ENCODE measurements at regions not wholly inside any gene's neighbourhood (a gene's known extent, or its start where the extent isn't known, plus 50 kb on each side); places are given as distances from the start of the nearest gene placed in this dataset.

DNA sequence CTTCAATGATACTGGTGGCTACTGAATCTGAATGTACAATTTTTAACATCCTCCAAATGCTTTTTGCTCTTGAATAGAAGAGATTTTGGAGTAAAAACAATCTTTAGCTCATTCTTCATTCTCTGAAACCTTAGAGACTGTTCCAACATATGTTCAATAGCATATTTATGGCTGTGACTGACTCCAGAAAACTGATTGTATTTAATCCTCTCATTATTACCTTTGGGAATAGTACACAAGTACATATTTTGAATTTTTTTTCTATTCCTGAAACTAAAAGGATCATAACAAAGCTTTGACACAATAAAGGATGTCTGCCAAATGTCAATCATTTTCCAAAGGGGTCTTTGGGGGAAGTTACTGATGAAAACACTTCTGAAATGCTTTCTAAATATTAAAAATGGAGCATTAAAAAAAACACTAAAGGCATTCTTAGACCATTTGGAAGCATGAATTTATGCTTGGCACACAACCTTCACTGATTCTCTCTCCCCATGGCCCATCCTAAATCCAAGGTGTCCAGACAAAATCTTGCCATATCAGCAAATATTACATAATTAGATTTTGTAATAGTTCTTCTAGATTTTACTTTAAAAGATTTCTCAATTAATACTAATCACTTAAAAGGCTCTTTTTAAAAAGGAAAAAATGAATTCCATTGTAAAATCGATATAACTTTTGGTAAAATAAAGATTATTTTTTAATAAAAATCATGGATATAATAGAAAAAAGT, 936.8 kb downstream of the EPHA3 start:
- DNase-seq (no peak), ATAC-seq (no peak)
- no peaks in the 10 kb centered on the region for H3K9me3 ChIP-seq
- no peak overlapping the region for H3K27ac ChIP-seq
- intact Hi-C loops (cut with DNase I), result no loop called here
- 36% methylated on average over 1 of the region's 1 CpG for WGBS (ENCODE audit: insufficient coverage, low coverage, low lambda C conversion rate, missing lambda C conversion rate)
- H3K4me3 ChIP-seq, result no peak overlapping the region
- no peaks in the 10 kb centered on the region for H3K27me3 ChIP-seq
- no peaks in the 10 kb centered on the region for H3K4me1 ChIP-seq
- no peaks in the 10 kb centered on the region for H3K36me3 ChIP-seq
- TF ChIP-seq POLR2A (IDR thresholded peaks at IDR 0.05), result no peak
- TF ChIP-seq, protein P1, sequence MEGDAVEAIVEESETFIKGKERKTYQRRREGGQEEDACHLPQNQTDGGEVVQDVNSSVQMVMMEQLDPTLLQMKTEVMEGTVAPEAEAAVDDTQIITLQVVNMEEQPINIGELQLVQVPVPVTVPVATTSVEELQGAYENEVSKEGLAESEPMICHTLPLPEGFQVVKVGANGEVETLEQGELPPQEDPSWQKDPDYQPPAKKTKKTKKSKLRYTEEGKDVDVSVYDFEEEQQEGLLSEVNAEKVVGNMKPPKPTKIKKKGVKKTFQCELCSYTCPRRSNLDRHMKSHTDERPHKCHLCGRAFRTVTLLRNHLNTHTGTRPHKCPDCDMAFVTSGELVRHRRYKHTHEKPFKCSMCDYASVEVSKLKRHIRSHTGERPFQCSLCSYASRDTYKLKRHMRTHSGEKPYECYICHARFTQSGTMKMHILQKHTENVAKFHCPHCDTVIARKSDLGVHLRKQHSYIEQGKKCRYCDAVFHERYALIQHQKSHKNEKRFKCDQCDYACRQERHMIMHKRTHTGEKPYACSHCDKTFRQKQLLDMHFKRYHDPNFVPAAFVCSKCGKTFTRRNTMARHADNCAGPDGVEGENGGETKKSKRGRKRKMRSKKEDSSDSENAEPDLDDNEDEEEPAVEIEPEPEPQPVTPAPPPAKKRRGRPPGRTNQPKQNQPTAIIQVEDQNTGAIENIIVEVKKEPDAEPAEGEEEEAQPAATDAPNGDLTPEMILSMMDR (IDR thresholded peaks at IDR 0.05), result no peak

DNA sequence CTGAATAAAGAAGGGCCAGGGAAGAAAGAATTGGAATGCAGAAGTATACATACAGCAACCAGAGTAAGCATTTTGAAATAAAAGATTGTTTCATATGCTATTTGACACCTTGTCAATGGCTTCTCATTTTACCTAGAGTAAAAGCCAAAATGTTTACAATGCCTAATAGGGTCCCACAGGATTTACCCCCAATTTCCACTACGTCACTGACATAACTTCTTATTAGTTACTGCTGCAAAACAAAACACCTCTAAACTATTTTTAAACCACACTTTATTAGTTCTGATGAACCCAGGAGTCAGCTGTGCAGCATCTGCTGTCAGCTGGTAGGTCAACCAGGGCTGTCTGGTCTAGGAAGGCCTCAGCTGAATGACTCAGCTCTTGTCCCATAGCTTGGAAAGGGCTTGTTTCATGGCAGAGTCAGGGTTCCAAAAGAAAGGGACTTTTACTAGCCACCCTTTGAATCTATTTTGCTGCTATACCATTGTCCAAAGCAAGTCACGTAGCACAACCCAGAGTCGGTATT, 945.1 kb downstream of the EPHA3 start:
- no peak overlapping the region for H3K4me3 ChIP-seq
- WGBS (ENCODE audit: insufficient coverage, low coverage, low lambda C conversion rate, missing lambda C conversion rate), result 72% methylated on average over 3 of the region's 3 CpGs
- intact Hi-C loops (cut with DNase I), result no loop called here
- no peaks in the 10 kb centered on the region for H3K9me3 ChIP-seq
- no peak overlapping the region for H3K27ac ChIP-seq
- ATAC-seq, result no peak
- H3K4me1 ChIP-seq, result no peaks in the 10 kb centered on the region
- no peaks in the 10 kb centered on the region for H3K27me3 ChIP-seq
- TF ChIP-seq, protein P1 (IDR thresholded peaks at IDR 0.05), result no peak
- no peak for TF ChIP-seq POLR2A (IDR thresholded peaks at IDR 0.05)
- no peaks in the 10 kb centered on the region for H3K36me3 ChIP-seq
- DNase-seq, result no peak

DNA sequence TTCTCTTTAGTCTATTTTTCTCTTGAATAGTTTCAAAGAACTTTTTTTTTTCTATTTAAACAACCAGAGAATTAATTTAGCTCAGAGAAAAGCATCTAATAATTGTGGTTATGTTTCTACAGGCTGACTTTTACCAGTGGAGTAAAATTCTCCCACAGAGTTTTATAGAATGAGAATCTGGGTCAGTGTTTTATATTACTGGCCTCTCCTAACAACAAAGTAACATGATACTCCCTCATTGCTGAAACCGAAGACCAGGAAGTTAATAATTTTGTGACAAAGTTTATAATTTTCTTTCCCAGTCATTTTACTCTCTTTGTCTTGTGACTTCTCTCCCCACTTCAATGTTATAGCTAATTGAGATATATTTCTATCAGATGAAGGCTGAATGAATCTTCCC, 946.9 kb downstream of the EPHA3 start:
- Histone ChIP-seq H3K4me3 (no peak overlapping the region), H3K36me3 (no peaks in the 10 kb centered on the region), H3K9me3 (no peaks in the 10 kb centered on the region), H3K4me1 (no peaks in the 10 kb centered on the region), H3K27me3 (no peaks in the 10 kb centered on the region), H3K27ac (no peak overlapping the region)
- ATAC-seq, result no peak
- TF ChIP-seq, protein P1 (IDR thresholded peaks at IDR 0.05), result no peak
- TF ChIP-seq POLR2A (IDR thresholded peaks at IDR 0.05), result no peak
- no peak for DNase-seq
- intact Hi-C loops (cut with DNase I), result no loop called here
- WGBS (ENCODE audit: insufficient coverage, low coverage, low lambda C conversion rate, missing lambda C conversion rate), result 30% methylated on average over 1 of the region's 1 CpG

DNA sequence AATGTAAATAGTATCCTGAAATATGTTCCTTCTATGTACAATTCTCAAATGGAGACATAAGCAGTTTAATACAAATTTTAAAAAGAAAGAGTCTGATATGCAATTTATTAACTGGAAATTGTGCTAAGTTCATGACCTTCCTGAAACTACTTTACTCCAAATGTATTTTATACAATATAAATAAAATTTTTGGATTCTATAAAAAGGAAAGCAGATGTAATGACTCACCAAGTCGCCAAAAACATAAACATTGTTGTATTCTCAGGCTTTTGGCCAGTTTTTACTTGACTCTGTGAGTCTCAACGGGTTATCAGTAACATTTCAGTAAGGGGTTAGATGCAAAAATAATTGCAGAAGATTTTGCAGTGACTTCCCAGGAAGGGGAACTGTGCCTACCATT, 948.2 kb downstream of the EPHA3 start:
- DNase-seq (no peak), ATAC-seq (no peak)
- TF ChIP-seq, protein P1 (IDR thresholded peaks at IDR 0.05), result no peak
- TF ChIP-seq POLR2A (IDR thresholded peaks at IDR 0.05), result no peak
- intact Hi-C loops (cut with DNase I), result no loop called here
- no peaks in the 10 kb centered on the region for H3K4me1 ChIP-seq
- no peaks in the 10 kb centered on the region for H3K27me3 ChIP-seq
- H3K9me3 ChIP-seq, result no peaks in the 10 kb centered on the region
- no peaks in the 10 kb centered on the region for H3K36me3 ChIP-seq
- H3K4me3 ChIP-seq, result no peak overlapping the region
- no peak overlapping the region for H3K27ac ChIP-seq
- WGBS (ENCODE audit: insufficient coverage, low coverage, low lambda C conversion rate, missing lambda C conversion rate), result 17% methylated on average over 2 of the region's 2 CpGs
